CD4-positive, alpha-beta T cell treated with Interferon alpha-2 for 1 hour (primary cell): ENCODE measurements at regions not wholly inside any gene's neighbourhood (a gene's known extent, or its start where the extent isn't known, plus 50 kb on each side); places are given as distances from the start of the nearest gene placed in this dataset.
"Not testable (repeated sequence)": the region's sequence is repeated elsewhere in the genome, so short reads cannot be mapped to it uniquely, and the experiment has no call there.

Experiments
- DNase-seq, 2 donors: peaks; one replicate each; pipeline ENCODE4 v3.0.0-alpha.2; 2020 to 2022

GRCh38 chr5:56763711-56764466 is 51.5 kb upstream of the MAP3K1 start:
- peak in 1 of 2 donors; percentile 26 for DNase-seq

GRCh38 chr5:56763182-56763581 is 52.2 kb upstream of the MAP3K1 start:
- no peak for DNase-seq

- no peak for DNase-seq
Observed at GRCh38 chr5:56761151-56761885, 54.0 kb upstream of the MAP3K1 start.

- DNase-seq, result no peak
Observed at GRCh38 chr5:56760723-56761122, 54.6 kb upstream of the MAP3K1 start.

GRCh38 chr5:56759521-56760216 is 55.7 kb upstream of the MAP3K1 start:
- no peak for DNase-seq

- no peak for DNase-seq
Observed at GRCh38 chr5:56757077-56757476, 58.3 kb upstream of the MAP3K1 start.

GRCh38 chr5:56755036-56755555 is 60.3 kb upstream of the MAP3K1 start:
- no peak for DNase-seq

- DNase-seq, result not testable (repeated sequence)
Observed at GRCh38 chr5:56753588-56753987, 61.8 kb upstream of the MAP3K1 start.

GRCh38 chr5:56751572-56752313 is 63.6 kb upstream of the MAP3K1 start:
- no peak for DNase-seq

- DNase-seq, result no peak
Observed at GRCh38 chr5:56749842-56750241, 65.5 kb upstream of the MAP3K1 start.

GRCh38 chr5:56746553-56747339 is 68.6 kb upstream of the MAP3K1 start:
- DNase-seq, result no peak

GRCh38 chr5:56745864-56746263 is 69.5 kb upstream of the MAP3K1 start:
- DNase-seq, result no peak

- DNase-seq, result no peak
Observed at GRCh38 chr5:56740868-56741267, 74.5 kb upstream of the MAP3K1 start.

GRCh38 chr5:56739990-56740389 is 75.4 kb upstream of the MAP3K1 start:
- no peak for DNase-seq

GRCh38 chr5:56737951-56738606 is 77.3 kb upstream of the MAP3K1 start:
- DNase-seq, result peak in 1 of 2 donors; percentile 10

- DNase-seq, result peak; percentile 5 to 8
Observed at GRCh38 chr5:56737002-56737621, 78.2 kb upstream of the MAP3K1 start.

- DNase-seq, result peak; percentile 5 to 27
Observed at GRCh38 chr5:56735849-56736641, 79.3 kb upstream of the MAP3K1 start.

GRCh38 chr5:56734091-56734694 is 81.2 kb upstream of the MAP3K1 start:
- no peak for DNase-seq

- DNase-seq, result no peak
Observed at GRCh38 chr5:56733580-56733979, 81.8 kb upstream of the MAP3K1 start.

- no peak for DNase-seq
Observed at GRCh38 chr5:56732121-56732520, 83.2 kb upstream of the MAP3K1 start.
